Upper lobe of left lung (tissue), 6 donors: ENCODE measurements at regions not wholly inside any gene's neighbourhood (a gene's known extent, or its start where the extent isn't known, plus 50 kb on each side); places are given as distances from the start of the nearest gene placed in this dataset.
A peak's percentile ranks its signal among the peaks of the same experiment; 100 is the strongest.

ENCODE experiments used
- ATAC-seq, 2 donors: fragments of 200-7000 bp; cut with Tn5 transposase; one replicate each; pipeline ENCODE4 v1.9.1; 2022; ENCODE audit warnings: mild to moderate bottlenecking in 2 of 2, moderate library complexity in 2 of 2; ENCODE audit not compliant: low FRiP score in 2 of 2
- DNase-seq, 2 donors: peaks; one replicate each; pipeline ENCODE4 v3.0.0-alpha.2; 2019 to 2020
- H3K27ac ChIP-seq, 4 donors: fragments of 200-600 bp; sonication (generic); one replicate each; pipeline ENCODE4 v1.5.1; 2016 to 2019
- H3K27me3 ChIP-seq, 4 donors: fragments of 200-600 bp; sonication (generic); one replicate each; pipeline ENCODE4 v1.5.1; 2017 to 2019
- H3K36me3 ChIP-seq, 4 donors: fragments of 200-600 bp; sonication (generic); one replicate each; pipeline ENCODE4 v1.5.1; 2016 to 2019
- H3K4me1 ChIP-seq, 4 donors: fragments of 200-600 bp; sonication (generic); one replicate each; pipeline ENCODE4 v1.5.1; 2018 to 2019
- H3K4me3 ChIP-seq, 4 donors: fragments of 200-600 bp; sonication (generic); one replicate each; pipeline ENCODE4 v1.5.1; 2017 to 2019; ENCODE audit warnings: mild to moderate bottlenecking in 2 of 4, moderate library complexity in 1 of 4
- H3K9me3 ChIP-seq, 4 donors: fragments of 200-600 bp; sonication (generic); one replicate each; pipeline ENCODE4 v1.5.1; 2018 to 2019
- EP300 ChIP-seq, 4 donors: sonication (generic); formaldehyde crosslinking; IDR thresholded peaks; one replicate each; pipeline ENCODE4 v1.5.1; 2017; ENCODE audit warnings: antibody characterized with exemption in 4 of 4, control low read depth in 2 of 4
- POLR2A ChIP-seq, 4 donors: fragments of 450-650 bp; IDR thresholded peaks; one replicate each; pipeline ENCODE4 v1.5.1; 2016 to 2017; ENCODE audit warnings: antibody characterized with exemption in 4 of 4, mild to moderate bottlenecking in 2 of 4
- POLR2AphosphoS5 ChIP-seq, 2 donors: sonication (generic); formaldehyde crosslinking; IDR thresholded peaks; one replicate each; pipeline ENCODE4 v1.5.1; 2017; ENCODE audit warnings: antibody characterized with exemption in 2 of 2
- WGBS, 2 donors: methylation state at CpG; one replicate each; pipeline ENCODE4 v1.1.5; 2017 to 2018; 5-methylcytosine and 5-hydroxymethylcytosine counted together
- TF ChIP-seq, protein P1 (sequence below), 6 experiments: fragments of 450-650 bp in 4 of 6; fragments of 200-600 bp in 2 of 6; sonication (generic) in 2 of 6; IDR thresholded peaks; one replicate each; pipeline ENCODE4 v1.5.1; 2016 to 2019; ENCODE audit warnings: antibody characterized with exemption in 6 of 6
- donor health status: DM: no; HTN: no; CAD: no; lungs with moderate emphysema.
- donor health status: DM: no; HTN: yes; CAD: no; lungs with severe emphysema.

DNA sequence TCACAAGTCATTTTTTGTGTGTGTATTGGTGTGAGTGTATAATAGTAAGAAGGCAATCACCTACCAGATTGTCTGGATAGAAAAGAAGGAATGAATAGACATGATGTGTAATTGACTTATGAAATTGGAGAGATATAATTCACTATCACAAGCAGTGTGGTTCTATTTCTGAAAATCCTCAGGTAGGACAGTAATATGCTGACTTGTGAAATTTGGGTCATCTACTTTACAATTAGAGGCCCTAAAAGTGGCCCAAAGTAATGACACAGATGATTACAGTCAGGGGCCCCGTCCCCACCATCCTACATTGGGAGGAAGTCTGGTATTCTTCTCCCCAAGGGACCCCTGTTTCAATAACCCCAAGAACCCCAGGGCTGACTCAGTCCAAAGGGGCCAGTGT lies 73.6 kb upstream of the SELENOK start:
- TF ChIP-seq POLR2A (IDR thresholded peaks at IDR 0.05) (no peak), EP300 (IDR thresholded peaks at IDR 0.05) (no peak), POLR2AphosphoS5 (IDR thresholded peaks at IDR 0.05) (no peak)
- TF ChIP-seq, protein P1, sequence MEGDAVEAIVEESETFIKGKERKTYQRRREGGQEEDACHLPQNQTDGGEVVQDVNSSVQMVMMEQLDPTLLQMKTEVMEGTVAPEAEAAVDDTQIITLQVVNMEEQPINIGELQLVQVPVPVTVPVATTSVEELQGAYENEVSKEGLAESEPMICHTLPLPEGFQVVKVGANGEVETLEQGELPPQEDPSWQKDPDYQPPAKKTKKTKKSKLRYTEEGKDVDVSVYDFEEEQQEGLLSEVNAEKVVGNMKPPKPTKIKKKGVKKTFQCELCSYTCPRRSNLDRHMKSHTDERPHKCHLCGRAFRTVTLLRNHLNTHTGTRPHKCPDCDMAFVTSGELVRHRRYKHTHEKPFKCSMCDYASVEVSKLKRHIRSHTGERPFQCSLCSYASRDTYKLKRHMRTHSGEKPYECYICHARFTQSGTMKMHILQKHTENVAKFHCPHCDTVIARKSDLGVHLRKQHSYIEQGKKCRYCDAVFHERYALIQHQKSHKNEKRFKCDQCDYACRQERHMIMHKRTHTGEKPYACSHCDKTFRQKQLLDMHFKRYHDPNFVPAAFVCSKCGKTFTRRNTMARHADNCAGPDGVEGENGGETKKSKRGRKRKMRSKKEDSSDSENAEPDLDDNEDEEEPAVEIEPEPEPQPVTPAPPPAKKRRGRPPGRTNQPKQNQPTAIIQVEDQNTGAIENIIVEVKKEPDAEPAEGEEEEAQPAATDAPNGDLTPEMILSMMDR (IDR thresholded peaks at IDR 0.05): no peak
- H3K9me3 ChIP-seq: peaks cover 0 to 21% (median 4%) of the 10 kb centered on the region in 4 donors
- ATAC-seq: no peak
- no peak overlapping the region for H3K4me3 ChIP-seq
- no peaks in the 10 kb centered on the region for H3K36me3 ChIP-seq
- H3K27me3 ChIP-seq: no peaks in the 10 kb centered on the region
- DNase-seq: no peak
- no peaks in the 10 kb centered on the region for H3K4me1 ChIP-seq
- WGBS, 2 donors: 56 to 87% methylated on average over 1 of the region's 1 CpG
- no peak overlapping the region for H3K27ac ChIP-seq

DNA sequence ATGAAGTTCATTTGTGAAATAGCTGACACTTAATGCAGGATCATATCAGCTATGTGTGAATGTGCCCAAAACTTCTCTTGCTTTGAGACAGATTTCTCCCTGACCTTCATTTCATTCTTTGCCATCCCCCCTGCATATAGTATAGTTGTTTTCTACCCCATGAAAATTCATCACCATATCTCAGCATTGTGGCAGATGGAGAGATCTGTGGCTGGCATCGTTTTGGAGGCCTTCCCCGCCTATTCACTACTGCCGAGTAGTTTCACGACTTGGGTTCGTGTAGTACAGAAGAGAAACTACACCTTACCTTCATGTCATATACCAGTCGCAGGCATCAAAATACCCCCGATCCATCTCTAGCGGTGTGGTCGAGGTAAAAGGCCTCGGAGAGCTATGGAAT lies 66.2 kb upstream of the SELENOK start:
- DNase-seq (no peak), ATAC-seq (no peak)
- Histone ChIP-seq H3K4me3 (no peak overlapping the region), H3K27me3 (no peaks in the 10 kb centered on the region), H3K9me3 (peaks cover 0 to 6% (median 0%) of the 10 kb centered on the region in 4 donors), H3K36me3 (no peaks in the 10 kb centered on the region), H3K4me1 (no peaks in the 10 kb centered on the region), H3K27ac (no peak overlapping the region)
- TF ChIP-seq POLR2AphosphoS5 (IDR thresholded peaks at IDR 0.05) (no peak), POLR2A (IDR thresholded peaks at IDR 0.05) (no peak), EP300 (IDR thresholded peaks at IDR 0.05) (no peak)
- TF ChIP-seq, protein P1 (IDR thresholded peaks at IDR 0.05): no peak
- 90 to 97% methylated on average over 10 of the region's 10 CpGs for WGBS, 2 donors

DNA sequence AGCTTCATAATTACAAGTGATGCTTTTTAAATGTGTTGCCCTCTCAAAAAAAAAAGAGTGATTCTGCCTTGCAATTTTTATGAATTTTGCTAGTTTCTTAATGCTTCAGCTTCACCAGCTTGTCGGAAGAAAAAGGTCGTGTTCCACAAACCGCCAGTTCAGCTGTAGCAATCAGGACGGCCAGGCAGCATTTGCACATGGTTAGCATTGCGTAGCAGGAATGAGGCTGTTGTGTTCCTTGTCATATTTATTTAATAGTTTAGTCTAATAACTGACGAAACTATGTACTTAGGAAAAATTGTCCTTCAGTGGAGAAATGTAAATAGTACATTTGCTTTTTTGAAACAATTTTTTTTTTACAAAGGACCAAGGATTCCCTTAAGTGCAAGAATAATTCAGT lies 64.9 kb upstream of the SELENOK start:
- no peaks in the 10 kb centered on the region for H3K4me1 ChIP-seq
- H3K27ac ChIP-seq: peak overlapping the region in 1 of 4 donors; percentile 12

DNA sequence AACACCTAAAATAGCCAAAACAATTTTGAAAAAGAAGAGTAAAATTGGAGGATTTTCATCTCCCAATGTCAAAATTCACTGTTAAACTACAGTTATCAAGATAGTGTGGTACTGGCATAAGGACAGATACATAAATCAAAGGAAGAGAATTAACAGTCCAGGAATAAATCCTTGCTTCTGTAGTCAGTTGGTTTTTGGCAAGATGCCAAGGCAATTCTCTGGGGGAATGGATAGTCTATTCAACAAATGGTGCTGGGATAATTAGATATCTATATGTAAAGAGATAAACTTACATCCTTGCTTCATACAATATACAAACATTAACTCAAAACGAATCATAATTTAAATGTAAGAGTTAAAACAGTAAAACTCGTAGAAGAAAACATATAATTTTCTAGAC lies 57.9 kb upstream of the SELENOK start:
- no peak for DNase-seq
- H3K9me3 ChIP-seq: peaks cover 3 to 15% (median 10%) of the 10 kb centered on the region in 4 donors
- H3K36me3 ChIP-seq: no peaks in the 10 kb centered on the region
- H3K27ac ChIP-seq: no peak overlapping the region
- no peak overlapping the region for H3K4me3 ChIP-seq
- H3K4me1 ChIP-seq: no peaks in the 10 kb centered on the region
- 45 to 54% methylated on average over 2 of the region's 2 CpGs for WGBS, 2 donors
- no peaks in the 10 kb centered on the region for H3K27me3 ChIP-seq
- TF ChIP-seq, protein P1 (IDR thresholded peaks at IDR 0.05): no peak
- TF ChIP-seq POLR2AphosphoS5 (IDR thresholded peaks at IDR 0.05) (no peak), POLR2A (IDR thresholded peaks at IDR 0.05) (no peak), EP300 (IDR thresholded peaks at IDR 0.05) (no peak)
- no peak for ATAC-seq

More for the DNA sequence above, 64.9 kb upstream of the SELENOK start:
- ATAC-seq: no peak
- DNase-seq: peak in 1 of 2 donors; percentile 25
- Histone ChIP-seq H3K4me3 (no peak overlapping the region), H3K36me3 (no peaks in the 10 kb centered on the region), H3K27me3 (no peaks in the 10 kb centered on the region), H3K9me3 (peaks cover 0 to 6% (median 0%) of the 10 kb centered on the region in 4 donors)
- WGBS, 2 donors: 52 to 54% methylated on average over 6 of the region's 6 CpGs
- TF ChIP-seq, protein P1 (IDR thresholded peaks at IDR 0.05): no peak
- TF ChIP-seq POLR2AphosphoS5 (IDR thresholded peaks at IDR 0.05): peak in 1 of 2 donors; percentile 8

DNA sequence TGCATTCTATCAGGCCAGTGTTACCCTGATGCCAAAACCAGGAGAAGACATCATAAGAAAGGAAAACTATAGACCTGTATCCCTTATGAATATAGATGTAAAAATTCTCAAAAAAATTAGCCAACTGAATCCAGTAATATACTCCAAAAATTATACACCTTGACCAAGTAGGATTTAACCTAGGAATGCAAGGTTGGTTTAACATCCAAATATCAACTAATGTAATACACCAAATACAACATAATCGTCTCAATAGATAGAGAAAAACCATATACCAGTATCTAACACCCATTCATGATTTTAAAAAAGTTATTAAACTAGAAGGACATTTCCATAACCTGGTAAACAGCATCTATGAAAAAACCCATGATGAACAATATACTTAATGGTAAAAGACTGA lies 56.5 kb upstream of the SELENOK start:
- no peak for DNase-seq
- Histone ChIP-seq H3K36me3 (no peaks in the 10 kb centered on the region), H3K27me3 (no peaks in the 10 kb centered on the region), H3K4me1 (no peaks in the 10 kb centered on the region), H3K4me3 (no peak overlapping the region), H3K9me3 (peaks cover 3 to 15% (median 10%) of the 10 kb centered on the region in 4 donors), H3K27ac (no peak overlapping the region)
- WGBS, 2 donors: 70 to 86% methylated on average over 1 of the region's 1 CpG
- TF ChIP-seq EP300 (IDR thresholded peaks at IDR 0.05): no peak
- ATAC-seq: no peak
